ENCODE measurements at regions not wholly inside any gene's neighbourhood (a gene's known extent, or its start where the extent isn't known, plus 50 kb on each side); places are given as distances from the start of the nearest gene placed in this dataset.
A peak's percentile ranks its signal among the peaks of the same experiment; 100 is the strongest.

DNA sequence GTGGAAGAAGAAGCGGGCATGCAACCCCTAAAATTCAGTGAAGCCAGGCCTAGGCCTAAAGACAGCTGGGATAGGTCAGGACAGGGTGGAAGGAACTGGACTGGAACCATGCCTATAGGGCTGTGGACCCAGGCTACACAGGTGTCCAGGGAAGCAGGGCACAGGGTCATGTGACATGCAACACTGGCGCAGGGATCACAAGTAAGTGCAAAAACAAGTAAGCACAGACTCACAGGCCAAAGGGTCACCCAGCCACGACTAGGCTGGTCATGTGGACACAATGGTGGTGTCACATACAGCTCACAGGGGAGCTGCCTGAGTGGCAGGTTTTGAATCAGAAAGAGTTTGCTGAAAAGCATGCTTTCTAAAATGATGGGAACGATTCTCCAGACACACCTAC is 195.7 kb downstream of the SPTSSA start:
- Histone ChIP-seq H3K27ac (no peak overlapping the region), H3K4me1 (no peaks in the 10 kb centered on the region), H3K27me3 (no peaks in the 10 kb centered on the region), H3K36me3 (no peaks in the 10 kb centered on the region), H3K4me3 (no peak overlapping the region), H3K9me3 (no peaks in the 10 kb centered on the region)
- WGBS, 4 donors: 71 to 79% (median 78%) methylated on average over 4 of the region's 4 CpGs
- TF ChIP-seq POLR2A (IDR thresholded peaks at IDR 0.05): no peak
- TF ChIP-seq, protein P1, sequence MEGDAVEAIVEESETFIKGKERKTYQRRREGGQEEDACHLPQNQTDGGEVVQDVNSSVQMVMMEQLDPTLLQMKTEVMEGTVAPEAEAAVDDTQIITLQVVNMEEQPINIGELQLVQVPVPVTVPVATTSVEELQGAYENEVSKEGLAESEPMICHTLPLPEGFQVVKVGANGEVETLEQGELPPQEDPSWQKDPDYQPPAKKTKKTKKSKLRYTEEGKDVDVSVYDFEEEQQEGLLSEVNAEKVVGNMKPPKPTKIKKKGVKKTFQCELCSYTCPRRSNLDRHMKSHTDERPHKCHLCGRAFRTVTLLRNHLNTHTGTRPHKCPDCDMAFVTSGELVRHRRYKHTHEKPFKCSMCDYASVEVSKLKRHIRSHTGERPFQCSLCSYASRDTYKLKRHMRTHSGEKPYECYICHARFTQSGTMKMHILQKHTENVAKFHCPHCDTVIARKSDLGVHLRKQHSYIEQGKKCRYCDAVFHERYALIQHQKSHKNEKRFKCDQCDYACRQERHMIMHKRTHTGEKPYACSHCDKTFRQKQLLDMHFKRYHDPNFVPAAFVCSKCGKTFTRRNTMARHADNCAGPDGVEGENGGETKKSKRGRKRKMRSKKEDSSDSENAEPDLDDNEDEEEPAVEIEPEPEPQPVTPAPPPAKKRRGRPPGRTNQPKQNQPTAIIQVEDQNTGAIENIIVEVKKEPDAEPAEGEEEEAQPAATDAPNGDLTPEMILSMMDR (IDR thresholded peaks at IDR 0.05): no peak
- DNase-seq (no peak), ATAC-seq (no peak)
- intact Hi-C loops (cut with DNase I): no loop called here

DNA sequence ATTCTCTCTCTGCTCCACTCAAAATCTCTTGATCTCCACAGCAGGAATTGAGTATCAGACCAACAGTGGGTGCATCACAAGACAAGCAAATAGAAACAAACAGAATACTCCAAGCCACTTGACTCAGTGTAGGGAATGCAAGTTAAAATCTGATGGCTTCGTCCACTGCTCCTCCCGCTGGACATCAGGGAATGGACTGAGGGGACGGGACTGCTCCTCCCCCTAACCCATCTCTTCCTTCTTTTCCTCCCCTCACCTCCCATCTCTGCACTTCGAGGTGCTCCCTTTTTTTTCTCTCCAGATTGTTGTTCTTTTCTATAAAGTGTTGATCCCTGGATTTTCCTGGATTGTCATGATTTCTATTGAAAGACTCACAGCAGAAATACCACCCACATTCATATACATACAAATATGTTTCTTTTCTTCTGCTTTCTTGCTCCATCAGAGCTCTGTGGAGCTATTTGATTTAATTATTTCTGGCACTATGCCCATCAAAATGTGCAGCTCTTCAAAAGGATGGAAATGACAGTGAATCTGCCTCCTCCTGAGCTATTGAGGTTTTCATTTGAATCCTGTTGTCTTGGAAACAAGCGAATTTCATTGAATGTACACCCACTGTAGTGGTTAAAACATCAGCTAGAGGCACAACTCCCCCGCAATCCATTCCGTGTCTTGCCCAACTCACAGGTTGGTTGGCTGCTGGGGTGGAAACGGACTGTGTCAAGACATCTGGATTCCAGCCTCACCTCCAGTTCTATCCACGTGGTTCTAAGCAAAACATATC is 199.7 kb downstream of the SPTSSA start:
- WGBS, 4 donors: 69 to 74% (median 72%) methylated on average over 9 of the region's 9 CpGs
- ATAC-seq: no peak
- TF ChIP-seq, protein P1 (IDR thresholded peaks at IDR 0.05): no peak
- no peak for TF ChIP-seq POLR2A (IDR thresholded peaks at IDR 0.05)

DNA sequence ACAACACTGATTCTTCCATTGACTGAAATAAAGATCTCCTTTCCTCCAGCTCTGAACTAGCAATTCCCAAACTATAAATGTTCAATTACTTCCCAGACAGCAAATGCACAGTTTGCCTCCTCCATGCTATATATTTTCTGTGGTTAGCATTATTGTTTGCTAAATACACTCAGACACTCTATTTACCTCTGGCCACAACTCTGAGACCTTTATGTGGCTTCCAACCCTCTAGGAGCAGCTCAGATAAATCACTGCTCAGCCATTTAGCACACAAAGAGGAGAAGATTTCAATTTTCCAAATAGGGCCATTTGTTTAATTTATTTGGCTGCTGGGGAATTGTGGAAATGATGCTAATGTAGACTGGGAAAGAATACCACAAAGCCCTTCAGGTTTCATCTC is 202.0 kb downstream of the SPTSSA start:
- no peaks in the 10 kb centered on the region for H3K9me3 ChIP-seq
- ATAC-seq: no peak
- TF ChIP-seq, protein P1 (IDR thresholded peaks at IDR 0.05): no peak

More for the DNA sequence above, 199.7 kb downstream of the SPTSSA start:
- H3K4me3 ChIP-seq: no peak overlapping the region
- intact Hi-C loops (cut with DNase I): no loop called here
- no peaks in the 10 kb centered on the region for H3K36me3 ChIP-seq
- DNase-seq: no peak
- no peaks in the 10 kb centered on the region for H3K27me3 ChIP-seq
- H3K4me1 ChIP-seq: peaks cover 0 to 15% (median 0%) of the 10 kb centered on the region in 12 donors
- no peaks in the 10 kb centered on the region for H3K9me3 ChIP-seq
- no peak overlapping the region for H3K27ac ChIP-seq

DNA sequence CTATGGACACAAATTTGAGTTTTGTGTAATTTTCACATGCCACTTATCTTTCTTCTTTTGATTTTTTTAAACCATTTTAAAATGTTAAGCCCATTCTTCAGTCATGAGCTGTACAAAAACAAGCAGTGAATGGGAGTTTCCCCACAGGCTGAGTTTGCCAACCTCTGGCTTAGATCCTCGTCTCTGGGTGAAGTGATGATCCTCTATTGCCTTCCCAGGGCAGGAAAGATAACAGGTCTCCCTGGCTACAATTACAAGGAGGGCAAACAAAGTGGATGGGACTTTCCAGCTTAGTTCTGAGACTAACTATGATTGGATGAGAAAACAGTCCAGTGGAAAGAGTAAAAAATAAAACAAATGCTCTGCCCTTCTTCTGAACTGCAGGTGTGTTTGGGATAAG is 203.7 kb downstream of the SPTSSA start:
- no peak for DNase-seq
- Histone ChIP-seq H3K27me3 (no peaks in the 10 kb centered on the region), H3K4me1 (peaks cover 0 to 15% (median 0%) of the 10 kb centered on the region in 12 donors), H3K36me3 (no peaks in the 10 kb centered on the region), H3K9me3 (no peaks in the 10 kb centered on the region), H3K4me3 (no peak overlapping the region), H3K27ac (no peak overlapping the region)
- no peak for TF ChIP-seq POLR2A (IDR thresholded peaks at IDR 0.05)
- TF ChIP-seq, protein P1 (IDR thresholded peaks at IDR 0.05): no peak
- intact Hi-C loops (cut with DNase I): no loop called here
- peak; percentile 72 to 91 (median 84) for ATAC-seq
- 0 to 22% (median 11%) methylated on average over 1 of the region's 1 CpG for WGBS, 4 donors

More for the DNA sequence above, 202.0 kb downstream of the SPTSSA start:
- H3K27me3 ChIP-seq: no peaks in the 10 kb centered on the region
- no peak for DNase-seq
- intact Hi-C loops (cut with DNase I): no loop called here
- no peaks in the 10 kb centered on the region for H3K36me3 ChIP-seq
- H3K27ac ChIP-seq: no peak overlapping the region
- H3K4me3 ChIP-seq: no peak overlapping the region
- peaks cover 0 to 15% (median 0%) of the 10 kb centered on the region in 12 donors for H3K4me1 ChIP-seq

Measured in heart left ventricle (tissue), 16 donors.